Ovary (tissue), 3 donors: ENCODE measurements at regions not wholly inside any gene's neighbourhood (a gene's known extent, or its start where the extent isn't known, plus 50 kb on each side); places are given as distances from the start of the nearest gene placed in this dataset.

Source experiments
- CTCF ChIP-seq, 3 donors: fragments of 450-650 bp in 2 of 3; fragments of 200-600 bp in 1 of 3; IDR thresholded peaks; one replicate each; pipeline versions ENCODE4 v1.5.1 to v1.8.0; 2016 to 2022; ENCODE audit warnings: antibody characterized with exemption in 3 of 3, mild to moderate bottlenecking in 1 of 3
- POLR2A ChIP-seq: fragments of 450-650 bp; IDR thresholded peaks from one replicate; pipeline ENCODE4 v1.6.1; 2017; ENCODE audit warnings: antibody characterized with exemption, mild to moderate bottlenecking, moderate library complexity
- donor health status: DM: no; HTN: no; CAD: no.

- TF ChIP-seq CTCF (IDR thresholded peaks at IDR 0.05): no peak
- TF ChIP-seq POLR2A: no peak
These were observed 811.2 kb downstream of the RNF144A start for GRCh38 chr2:7728388-7728787.
